IMR-90 (cell line): ENCODE measurements at regions not wholly inside any gene's neighbourhood (a gene's known extent, or its start where the extent isn't known, plus 50 kb on each side); places are given as distances from the start of the nearest gene placed in this dataset.

Experiments used
- ATAC-seq: fragments of 200-7000 bp; cut with Tn5 transposase; 2 replicates; pipeline ENCODE4 v1.9.1; 2020; ENCODE audit warnings: low read depth, mild to moderate bottlenecking, moderate library complexity
- BruUV-seq: library from RNA; stranded (reverse); fragments of 400-500 nt; replicated peaks from 2 replicates; lab custom pipeline; 2021; lab: Mats Ljungman, UMichigan
- CTCF ChIA-PET: fragments of 300-600 bp; formaldehyde crosslinking; extraction: SDS; loops from one replicate; lab custom pipeline; 2021; ENCODE audit warnings: antibody characterized with exemption; lab: Yijun Ruan, JAX
- POLR2A ChIA-PET: fragments of 300-600 bp; sonication (Branson Sonifier 250); formaldehyde crosslinking; loops from one replicate; lab custom pipeline; 2022; ENCODE audit warnings: antibody characterized with exemption; ENCODE audit not compliant: unreplicated experiment; lab: Charles Lee
- DNase-seq: peaks from one replicate; pipeline ENCODE4 v3.0.0; 2013
- H2AFZ ChIP-seq: replicated peaks from 2 replicates; pipeline ENCODE3; 2013; ENCODE audit warnings: low read length, mild to moderate bottlenecking; ENCODE audit not compliant: poor library complexity
- H2AK5ac ChIP-seq: 2 replicates; pipeline ENCODE4 v1.6.1; 2013; ENCODE audit warnings: low read depth, low read length, inconsistent platforms
- H2AK9ac ChIP-seq: replicated peaks from 2 replicates; pipeline ENCODE3; 2013; ENCODE audit warnings: mild to moderate bottlenecking, low read depth, low read length, moderate library complexity; ENCODE audit not compliant: poor library complexity
- H2BK120ac ChIP-seq: 2 replicates; pipeline ENCODE4 v1.6.1; 2013; ENCODE audit warnings: low read depth, low read length, inconsistent platforms
- H2BK15ac ChIP-seq: 3 replicates; pipeline ENCODE4 v1.6.1; 2013; ENCODE audit warnings: low read depth, low read length, inconsistent platforms
- H2BK20ac ChIP-seq: 2 replicates; pipeline ENCODE4 v1.6.1; 2013; ENCODE audit warnings: low read depth, mild to moderate bottlenecking, inconsistent platforms, low read length, moderate library complexity
- H2BK5ac ChIP-seq: 2 replicates; pipeline ENCODE4 v1.6.1; 2013; ENCODE audit warnings: mild to moderate bottlenecking, low read depth, low read length, inconsistent platforms; ENCODE audit not compliant: poor library complexity, severe bottlenecking
- H3K14ac ChIP-seq: replicated peaks from 2 replicates; pipeline ENCODE4 v1.6.1; 2013; ENCODE audit warnings: low read depth, low read length, inconsistent platforms
- H3K18ac ChIP-seq: 2 replicates; pipeline ENCODE4 v1.6.1; 2013; ENCODE audit warnings: low read depth, low read length, control low read depth
- H3K23ac ChIP-seq: 2 replicates; pipeline ENCODE4 v1.6.1; 2013; ENCODE audit warnings: low read depth, low read length, inconsistent platforms
- H3K27ac ChIP-seq: 2 replicates; pipeline ENCODE4 v1.5.1; 2013; ENCODE audit warnings: mild to moderate bottlenecking, control low read depth, low read length; ENCODE audit not compliant: insufficient read depth
- H3K27me3 ChIP-seq: 2 replicates; pipeline ENCODE4 v1.6.1; 2013; ENCODE audit warnings: low read length; ENCODE audit not compliant: control insufficient read depth, insufficient read depth
- H3K36me3 ChIP-seq: 2 replicates; pipeline ENCODE4 v1.6.1; 2013; ENCODE audit warnings: low read length, mixed read lengths; ENCODE audit not compliant: control insufficient read depth, insufficient read depth
- H3K4ac ChIP-seq: 2 replicates; pipeline ENCODE4 v1.6.1; 2013; ENCODE audit warnings: low read depth, low read length, inconsistent platforms
- H3K4me1 ChIP-seq: 2 replicates; pipeline ENCODE4 v1.6.1; 2013; ENCODE audit warnings: low read length, mixed read lengths; ENCODE audit not compliant: control insufficient read depth, insufficient read depth
- H3K4me2 ChIP-seq: 2 replicates; pipeline ENCODE4 v1.6.1; 2013; ENCODE audit warnings: low read depth, mild to moderate bottlenecking, control low read depth, low read length, moderate library complexity
- H3K4me3 ChIP-seq: 2 replicates; pipeline ENCODE4 v1.5.1; 2013; ENCODE audit warnings: low read depth, mild to moderate bottlenecking, control low read depth, low read length, moderate library complexity; ENCODE audit not compliant: insufficient read depth
- H3K56ac ChIP-seq: 2 replicates; pipeline ENCODE4 v1.6.1; 2013; ENCODE audit warnings: low read length, inconsistent platforms; ENCODE audit not compliant: insufficient read depth; ENCODE audit errors: extremely low read depth
- H3K79me1 ChIP-seq, 2 experiments: 2 replicates each; pipeline ENCODE4 v1.6.1; 2013; ENCODE audit warnings: low read length in 2 of 2, inconsistent platforms in 1 of 2, low read depth in 1 of 2
- H3K9ac ChIP-seq: 2 replicates; pipeline ENCODE4 v1.6.1; 2013; ENCODE audit warnings: low read depth, low read length, control low read depth
- H3K9me1 ChIP-seq: 2 replicates; pipeline ENCODE4 v1.6.1; 2013; ENCODE audit warnings: low read length, inconsistent platforms; ENCODE audit not compliant: insufficient read depth
- H3K9me3 ChIP-seq: 2 replicates; pipeline ENCODE4 v1.6.1; 2013; ENCODE audit warnings: low read length; ENCODE audit not compliant: control insufficient read depth, insufficient read depth
- H4K20me1 ChIP-seq: 2 replicates; pipeline ENCODE4 v1.6.1; 2013; ENCODE audit warnings: low read length, inconsistent platforms; ENCODE audit not compliant: insufficient read depth
- H4K5ac ChIP-seq: 2 replicates; pipeline ENCODE4 v1.6.1; 2013; ENCODE audit warnings: mild to moderate bottlenecking, low read depth, low read length, control low read depth
- H4K8ac ChIP-seq, 2 experiments: 2 replicates each; pipeline ENCODE4 v1.6.1; 2013; ENCODE audit warnings: low read depth in 2 of 2, low read length in 2 of 2, control low read depth in 1 of 2, inconsistent platforms in 1 of 2
- H4K91ac ChIP-seq: 2 replicates; pipeline ENCODE4 v1.6.1; 2013; ENCODE audit warnings: low read depth, low read length, inconsistent platforms; ENCODE audit not compliant: insufficient read depth
- CTCF ChIP-seq: conservative IDR thresholded peaks from 2 replicates; pipeline ENCODE4 v1.5.1; 2012; ENCODE audit warnings: mild to moderate bottlenecking, low read depth, low read length, improper control_type of control experiment
- ELK1 ChIP-seq: fragments of 150-350 bp; IDR thresholded peaks from 2 replicates; pipeline ENCODE4 v1.6.1; 2016; ENCODE audit warnings: low read depth, mild to moderate bottlenecking, low read length, moderate library complexity, borderline replicate concordance
- FOS ChIP-seq: fragments of 150-350 bp; IDR thresholded peaks from 2 replicates; pipeline ENCODE4 v1.6.1; 2016; ENCODE audit warnings: low read depth, low read length
- RFX5 ChIP-seq: IDR thresholded peaks from 2 replicates; pipeline ENCODE4 v1.8.0; 2012; ENCODE audit warnings: low read depth, mild to moderate bottlenecking, low read length, moderate library complexity
- WGBS, 2 experiments: methylation state at CpG; one replicate each; pipeline versions ENCODE4 v1.1.5 to v1.1.7; 2013; ENCODE audit warnings: missing lambda C conversion rate in 2 of 2; ENCODE audit not compliant: insufficient read length in 1 of 2; ENCODE audit errors: extremely low coverage in 2 of 2; 5-methylcytosine and 5-hydroxymethylcytosine counted together
- dilution Hi-C: fragments of 300-500 bp; cut with HindIII; formaldehyde crosslinking; loops from one replicate; pipeline ENCODE4 v1.14.3; 2018; ENCODE audit warnings: low sequenced_read_pairs; ENCODE audit not compliant: unreplicated experiment
- in situ Hi-C: fragments of 300-500 bp; cut with MboI; formaldehyde crosslinking; loops from 3 replicates; pipeline ENCODE4 v1.14.3; 2019; ENCODE audit warnings: low sequenced_read_pairs, inconsistent platforms, mixed read lengths
- intact Hi-C: fragments of 100-400 bp; cut with micrococcal nuclease; formaldehyde crosslinking; loops from 2 replicates; pipeline ENCODE4 v1.10.0; 2022

GRCh38 chr9:126114850-126115460, 211.7 kb upstream of the MVB12B start:
- Histone ChIP-seq H3K4me3 (no peak overlapping the region), H3K18ac (no peak overlapping the region), H3K27ac (no peak overlapping the region), H3K9me3 (no peaks in the 10 kb centered on the region), H3K36me3 (no peaks in the 10 kb centered on the region), H4K91ac (no peak overlapping the region), H3K79me1 (no peaks in the 10 kb centered on the region), H2BK5ac (no peak overlapping the region), H3K9me1 (no peaks in the 10 kb centered on the region; the same call in 1 of the 2 replicates), H3K4me1 (no peaks in the 10 kb centered on the region), H3K14ac (no peak overlapping the region), H3K23ac (no peak overlapping the region), H3K4ac (no peak overlapping the region), H2BK120ac (no peak overlapping the region), H4K20me1 (no peaks in the 10 kb centered on the region), H2AK5ac (no peak overlapping the region), H3K27me3 (peaks cover 29% of the 10 kb centered on the region), H3K9ac (no peak overlapping the region), H3K56ac (no peak overlapping the region), H3K4me2 (no peak overlapping the region), H2BK15ac (no peak overlapping the region), H4K8ac (no peak overlapping the region), H2AK9ac (no peak overlapping the region), H2AFZ (no peak overlapping the region), H4K5ac (no peak overlapping the region), H2BK20ac (no peak overlapping the region)
- WGBS, 2 experiments = no CpG with 5 or more reads among the region's 12 CpGs
- POLR2A ChIA-PET = no interaction called here
- in situ Hi-C loops (no loop called here), intact Hi-C loops (no loop called here), dilution Hi-C loops (no loop called here)
- DNase-seq = no peak
- BruUV-seq = no TSS peak
- CTCF ChIA-PET = no interaction called here
- TF ChIP-seq ELK1 (no peak), RFX5 (no peak), CTCF (no peak), FOS (no peak)
- ATAC-seq = no peak
